Esophagus muscularis mucosa (tissue), 4 donors: ENCODE measurements at regions not wholly inside any gene's neighbourhood (a gene's known extent, or its start where the extent isn't known, plus 50 kb on each side); places are given as distances from the start of the nearest gene placed in this dataset.

Experiments
- DNase-seq: peaks from one replicate; pipeline ENCODE4 v3.0.0-alpha.2; 2017; ENCODE audit errors: extremely low spot score
- H3K27ac ChIP-seq, 4 donors: fragments of 200-600 bp; sonication (generic); replicated peaks in 1 of 4; 1 replicate in 3 of 4; 2 replicates in 1 of 4; pipeline ENCODE4 v1.5.1; 2016 to 2019; ENCODE audit warnings: mild to moderate bottlenecking in 1 of 4
- H3K27me3 ChIP-seq, 4 donors: fragments of 200-600 bp; sonication (generic); one replicate each; pipeline versions ENCODE4 v1.5.1 to v1.6.0; 2016 to 2019
- H3K36me3 ChIP-seq, 4 donors: fragments of 200-600 bp; sonication (generic); one replicate each; pipeline ENCODE4 v1.5.1; 2016 to 2019
- H3K4me1 ChIP-seq, 4 donors: fragments of 200-600 bp; sonication (generic); one replicate each; pipeline ENCODE4 v1.5.1; 2016 to 2019
- H3K4me3 ChIP-seq, 4 donors: fragments of 200-600 bp; sonication (generic); 1 replicate in 2 of 4; 2 replicates in 2 of 4; pipeline ENCODE4 v1.5.1; 2016 to 2019; ENCODE audit warnings: mild to moderate bottlenecking in 4 of 4, moderate library complexity in 1 of 4
- H3K9me3 ChIP-seq, 4 donors: fragments of 200-600 bp; sonication (generic); 1 replicate in 3 of 4; 2 replicates in 1 of 4; pipeline ENCODE4 v1.5.1; 2016 to 2019
- CTCF ChIP-seq, 3 experiments: fragments of 200-600 bp in 2 of 3; fragments of 450-650 bp in 1 of 3; sonication (generic) in 2 of 3; IDR thresholded peaks; one replicate each; pipeline ENCODE4 v1.5.1; 2017 to 2019; ENCODE audit warnings: antibody characterized with exemption in 3 of 3, mild to moderate bottlenecking in 2 of 3, moderate library complexity in 1 of 3
- EP300 ChIP-seq: sonication (generic); formaldehyde crosslinking; IDR thresholded peaks from one replicate; pipeline ENCODE4 v1.6.1; 2017; ENCODE audit warnings: antibody characterized with exemption
- POLR2A ChIP-seq: fragments of 450-650 bp; IDR thresholded peaks from one replicate; pipeline ENCODE4 v1.6.1; 2017; ENCODE audit warnings: antibody characterized with exemption, moderate library complexity, mild to moderate bottlenecking, low read depth
- POLR2AphosphoS5 ChIP-seq, 2 donors: sonication (generic); formaldehyde crosslinking; IDR thresholded peaks; one replicate each; pipeline ENCODE4 v1.6.1; 2017; ENCODE audit warnings: antibody characterized with exemption in 2 of 2
- WGBS: methylation state at CpG from one replicate; pipeline ENCODE4 v1.1.5; 2018; 5-methylcytosine and 5-hydroxymethylcytosine counted together
- intact Hi-C: fragments of 100-400 bp; cut with DNase I; formaldehyde crosslinking; loops from one replicate; pipeline ENCODE4 v1.15.1; 2023

GRCh38 chr11:15560689-15561467, 446.2 kb downstream of the INSC start:
- 94% methylated on average over 9 of the region's 52 CpGs for WGBS

GRCh38 chr11:15562230-15562629, 447.5 kb downstream of the INSC start:
- no peak overlapping the region for H3K27ac ChIP-seq
- peaks cover 0 to 14% (median 0%) of the 10 kb centered on the region in 4 donors for H3K27me3 ChIP-seq
- intact Hi-C loops: no loop called here
- H3K36me3 ChIP-seq: no peaks in the 10 kb centered on the region
- 87% methylated on average over 4 of the region's 4 CpGs for WGBS
- H3K9me3 ChIP-seq: no peaks in the 10 kb centered on the region
- no peak overlapping the region for H3K4me3 ChIP-seq
- DNase-seq: peak; percentile 55
- peaks cover 0 to 5% (median 0%) of the 10 kb centered on the region in 4 donors for H3K4me1 ChIP-seq
- TF ChIP-seq EP300 (no peak), POLR2A (no peak), CTCF (IDR thresholded peaks at IDR 0.05) (no peak), POLR2AphosphoS5 (IDR thresholded peaks at IDR 0.05) (no peak)

More at GRCh38 chr11:15560689-15561467, 446.2 kb downstream of the INSC start:
- no peak overlapping the region for H3K27ac ChIP-seq
- H3K36me3 ChIP-seq: no peaks in the 10 kb centered on the region
- TF ChIP-seq EP300: no peak
- no peak for TF ChIP-seq CTCF (IDR thresholded peaks at IDR 0.05)
- no peak for TF ChIP-seq POLR2A
- TF ChIP-seq POLR2AphosphoS5 (IDR thresholded peaks at IDR 0.05): no peak
- H3K9me3 ChIP-seq: no peaks in the 10 kb centered on the region
- no peak overlapping the region for H3K4me3 ChIP-seq
- DNase-seq: peak; percentile 89
- intact Hi-C loops: no loop called here
- no peaks in the 10 kb centered on the region for H3K4me1 ChIP-seq
- H3K27me3 ChIP-seq: peaks cover 0 to 19% (median 0%) of the 10 kb centered on the region in 4 donors

GRCh38 chr11:15563054-15563453, 448.3 kb downstream of the INSC start:
- Histone ChIP-seq H3K27ac (no peak overlapping the region), H3K4me3 (no peak overlapping the region), H3K4me1 (peaks cover 0 to 5% (median 0%) of the 10 kb centered on the region in 4 donors), H3K9me3 (no peaks in the 10 kb centered on the region), H3K27me3 (peaks cover 0 to 14% (median 0%) of the 10 kb centered on the region in 4 donors), H3K36me3 (no peaks in the 10 kb centered on the region)
- TF ChIP-seq POLR2A: no peak
- TF ChIP-seq CTCF (IDR thresholded peaks at IDR 0.05): no peak
- peak; percentile 68 for DNase-seq
- intact Hi-C loops: no loop called here
- WGBS: 56% methylated on average over 3 of the region's 3 CpGs

GRCh38 chr11:15565880-15566279, 451.2 kb downstream of the INSC start:
- intact Hi-C loops: no loop called here
- peaks cover 0 to 3% (median 0%) of the 10 kb centered on the region in 4 donors for H3K27me3 ChIP-seq
- peak; percentile 31 for DNase-seq
- peaks cover 0 to 12% (median 0%) of the 10 kb centered on the region in 4 donors for H3K4me1 ChIP-seq
- no peak overlapping the region for H3K4me3 ChIP-seq
- H3K36me3 ChIP-seq: no peaks in the 10 kb centered on the region
- TF ChIP-seq POLR2AphosphoS5 (IDR thresholded peaks at IDR 0.05) (no peak), EP300 (no peak), CTCF (IDR thresholded peaks at IDR 0.05) (no peak), POLR2A (no peak)
- 82% methylated on average over 8 of the region's 8 CpGs for WGBS
- no peaks in the 10 kb centered on the region for H3K9me3 ChIP-seq
- H3K27ac ChIP-seq: no peak overlapping the region
